K562 (cell line): ENCODE measurements at regions not wholly inside any gene's neighbourhood (a gene's known extent, or its start where the extent isn't known, plus 50 kb on each side); places are given as distances from the start of the nearest gene placed in this dataset.

ENCODE experiments used
- HDAC1 ChIP-seq, 2 experiments: fragments of 450-650 bp; IDR thresholded peaks; 2 replicates each; pipeline ENCODE4 v1.6.1; 2016 to 2017; ENCODE audit warnings: inconsistent platforms in 1 of 2, mild to moderate bottlenecking in 1 of 2, moderate library complexity in 1 of 2
- L3MBTL2 ChIP-seq: fragments of 450-650 bp; IDR thresholded peaks from 2 replicates; pipeline ENCODE4 v1.6.1; 2016; ENCODE audit warnings: mild to moderate bottlenecking, moderate library complexity
- MEIS2 ChIP-seq: fragments of 450-650 bp; IDR thresholded peaks from 2 replicates; pipeline ENCODE4 v1.6.1; 2014; ENCODE audit warnings: mild to moderate bottlenecking; ENCODE audit not compliant: partially characterized antibody
- SREBF1 ChIP-seq: fragments of 150-350 bp; IDR thresholded peaks from 2 replicates; pipeline ENCODE4 v1.6.1; 2014; ENCODE audit warnings: antibody characterized with exemption, low read depth, low read length, borderline replicate concordance
- THRAP3 ChIP-seq: fragments of 450-650 bp; IDR thresholded peaks from 2 replicates; pipeline ENCODE4 v1.6.1; 2016; ENCODE audit warnings: mild to moderate bottlenecking, inconsistent platforms, borderline replicate concordance
- XRCC3 ChIP-seq: fragments of 450-650 bp; IDR thresholded peaks from 2 replicates; pipeline ENCODE4 v1.6.1; 2017; ENCODE audit warnings: mild to moderate bottlenecking, moderate library complexity
- ZFP1 ChIP-seq: fragments of 450-650 bp; formaldehyde crosslinking; IDR thresholded peaks from 2 replicates; pipeline ENCODE4 v1.4.0; 2020; ENCODE audit warnings: mild to moderate bottlenecking, mixed read lengths
- ZNF830 ChIP-seq: fragments of 250-450 bp; sonication (Bioruptor Pico); IDR thresholded peaks from 2 replicates; pipeline ENCODE4 v1.5.0; 2021; ENCODE audit warnings: mild to moderate bottlenecking
- TF ChIP-seq, protein P1 (sequence below): fragments of 250-450 bp; sonication (Bioruptor Pico); IDR thresholded peaks from 2 replicates; pipeline ENCODE4 v1.4.0; 2020
- TF ChIP-seq, protein P2 (sequence below): fragments of 250-450 bp; sonication (Bioruptor Pico); IDR thresholded peaks from 2 replicates; pipeline ENCODE4 v1.8.0; 2021; ENCODE audit warnings: moderate library complexity, mild to moderate bottlenecking, inconsistent platforms

DNA sequence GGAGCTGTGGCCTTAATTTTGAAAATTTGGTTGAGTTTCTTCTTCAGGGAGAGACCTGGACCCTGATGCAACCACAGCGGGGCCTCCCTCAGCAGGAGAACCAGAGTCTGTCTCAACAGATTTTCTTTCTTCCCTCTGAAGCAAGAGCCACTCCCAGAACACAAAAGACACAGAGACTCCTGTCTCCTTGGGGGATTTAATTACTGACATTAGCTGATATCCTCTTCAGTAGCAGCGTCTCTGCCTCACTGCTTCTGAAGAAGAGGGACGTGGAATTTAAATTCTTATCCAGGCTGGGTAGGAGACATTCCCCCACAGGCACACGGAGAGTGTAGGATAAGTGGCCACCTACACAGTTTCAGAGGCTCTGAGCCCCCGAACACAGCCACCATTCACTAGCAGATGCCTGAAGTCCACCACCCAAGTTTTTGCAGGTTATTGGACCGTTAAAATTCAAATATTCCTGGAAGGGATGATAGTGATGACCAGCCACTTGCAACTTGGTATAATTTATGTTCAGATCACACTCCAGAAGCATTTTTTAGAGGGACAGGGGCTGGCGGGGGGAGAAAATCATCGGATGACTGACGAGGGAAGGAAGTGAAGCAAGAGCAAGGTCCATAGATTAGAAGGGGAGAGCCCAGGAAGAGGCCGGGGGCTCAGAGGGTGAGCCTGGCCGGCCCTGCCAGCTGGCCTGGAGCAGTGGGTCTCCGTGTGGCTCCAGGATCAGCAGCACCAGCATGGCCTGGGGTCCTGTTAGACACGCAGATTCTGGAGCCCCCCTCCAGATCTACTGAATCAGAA is 109.7 kb downstream of the BDH1 start (continued):
- no peak for TF ChIP-seq XRCC3
- TF ChIP-seq L3MBTL2, result no peak
- TF ChIP-seq HDAC1 (IDR thresholded peaks at IDR 0.05), result no peak
- TF ChIP-seq, protein P1, sequence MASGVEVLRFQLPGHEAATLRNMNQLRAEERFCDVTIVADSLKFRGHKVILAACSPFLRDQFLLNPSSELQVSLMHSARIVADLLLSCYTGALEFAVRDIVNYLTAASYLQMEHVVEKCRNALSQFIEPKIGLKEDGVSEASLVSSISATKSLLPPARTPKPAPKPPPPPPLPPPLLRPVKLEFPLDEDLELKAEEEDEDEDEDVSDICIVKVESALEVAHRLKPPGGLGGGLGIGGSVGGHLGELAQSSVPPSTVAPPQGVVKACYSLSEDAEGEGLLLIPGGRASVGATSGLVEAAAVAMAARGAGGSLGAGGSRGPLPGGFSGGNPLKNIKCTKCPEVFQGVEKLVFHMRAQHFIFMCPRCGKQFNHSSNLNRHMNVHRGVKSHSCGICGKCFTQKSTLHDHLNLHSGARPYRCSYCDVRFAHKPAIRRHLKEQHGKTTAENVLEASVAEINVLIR, result no peak
- no peak for TF ChIP-seq THRAP3
- no peak for TF ChIP-seq MEIS2
- TF ChIP-seq, protein P2, sequence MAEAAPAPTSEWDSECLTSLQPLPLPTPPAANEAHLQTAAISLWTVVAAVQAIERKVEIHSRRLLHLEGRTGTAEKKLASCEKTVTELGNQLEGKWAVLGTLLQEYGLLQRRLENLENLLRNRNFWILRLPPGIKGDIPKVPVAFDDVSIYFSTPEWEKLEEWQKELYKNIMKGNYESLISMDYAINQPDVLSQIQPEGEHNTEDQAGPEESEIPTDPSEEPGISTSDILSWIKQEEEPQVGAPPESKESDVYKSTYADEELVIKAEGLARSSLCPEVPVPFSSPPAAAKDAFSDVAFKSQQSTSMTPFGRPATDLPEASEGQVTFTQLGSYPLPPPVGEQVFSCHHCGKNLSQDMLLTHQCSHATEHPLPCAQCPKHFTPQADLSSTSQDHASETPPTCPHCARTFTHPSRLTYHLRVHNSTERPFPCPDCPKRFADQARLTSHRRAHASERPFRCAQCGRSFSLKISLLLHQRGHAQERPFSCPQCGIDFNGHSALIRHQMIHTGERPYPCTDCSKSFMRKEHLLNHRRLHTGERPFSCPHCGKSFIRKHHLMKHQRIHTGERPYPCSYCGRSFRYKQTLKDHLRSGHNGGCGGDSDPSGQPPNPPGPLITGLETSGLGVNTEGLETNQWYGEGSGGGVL (CRISPR knock-in tag), result no peak
- no peak for TF ChIP-seq ZNF830 (CRISPR knock-in tag)
- TF ChIP-seq SREBF1, result no peak
- no peak for TF ChIP-seq ZFP1 (CRISPR knock-in tag)
